ENCODE measurements at regions not wholly inside any gene's neighbourhood (a gene's known extent, or its start where the extent isn't known, plus 50 kb on each side); places are given as distances from the start of the nearest gene placed in this dataset.

DNA sequence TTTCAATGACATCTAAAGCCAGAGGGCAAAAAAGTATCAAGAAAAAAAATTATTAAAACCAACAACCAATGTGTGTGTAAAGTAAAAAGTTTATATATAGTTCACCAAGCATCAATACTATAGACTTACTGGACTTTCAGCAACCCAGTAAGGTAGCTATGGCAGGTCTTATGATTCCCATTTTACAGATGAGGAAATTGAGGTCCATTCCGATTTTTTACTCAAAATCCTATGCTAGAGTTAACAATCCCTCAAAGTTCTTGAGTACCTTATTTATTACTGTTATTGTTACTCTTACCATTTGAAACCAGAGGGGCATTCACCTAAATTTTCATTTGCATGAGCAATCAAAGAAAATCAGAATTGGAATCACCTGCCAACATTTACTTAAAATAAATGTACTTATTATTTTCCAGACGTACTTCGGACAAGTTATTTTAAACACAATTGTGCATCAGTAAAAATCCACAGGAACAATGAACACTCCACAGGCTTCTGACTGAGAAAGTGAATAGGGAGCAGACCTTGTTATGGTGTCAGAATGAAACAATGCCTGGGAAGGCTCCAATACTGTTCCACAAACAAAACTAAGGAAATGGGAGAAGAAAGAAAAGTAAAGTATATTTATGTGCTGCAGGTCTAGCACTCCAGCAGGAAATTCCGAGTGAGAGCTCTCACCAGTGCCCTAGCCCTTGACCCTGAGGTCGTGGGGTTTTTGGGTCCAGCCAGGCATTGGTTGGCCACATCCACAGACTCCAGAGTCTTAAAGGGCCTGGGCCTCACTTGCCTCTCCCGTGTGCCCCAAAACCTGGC is 229.9 kb downstream of the PIK3R1 start:
- Histone ChIP-seq H3K36me3 (replicated peaks) (no peaks in the 10 kb centered on the region), H3K27me3 (replicated peaks) (no peaks in the 10 kb centered on the region), H3K27ac (no peak overlapping the region), H3K4me3 (ENCODE audit: low read depth, low read length) (no peak overlapping the region)
- no peak for DNase-seq
- TF ChIP-seq, protein P1, sequence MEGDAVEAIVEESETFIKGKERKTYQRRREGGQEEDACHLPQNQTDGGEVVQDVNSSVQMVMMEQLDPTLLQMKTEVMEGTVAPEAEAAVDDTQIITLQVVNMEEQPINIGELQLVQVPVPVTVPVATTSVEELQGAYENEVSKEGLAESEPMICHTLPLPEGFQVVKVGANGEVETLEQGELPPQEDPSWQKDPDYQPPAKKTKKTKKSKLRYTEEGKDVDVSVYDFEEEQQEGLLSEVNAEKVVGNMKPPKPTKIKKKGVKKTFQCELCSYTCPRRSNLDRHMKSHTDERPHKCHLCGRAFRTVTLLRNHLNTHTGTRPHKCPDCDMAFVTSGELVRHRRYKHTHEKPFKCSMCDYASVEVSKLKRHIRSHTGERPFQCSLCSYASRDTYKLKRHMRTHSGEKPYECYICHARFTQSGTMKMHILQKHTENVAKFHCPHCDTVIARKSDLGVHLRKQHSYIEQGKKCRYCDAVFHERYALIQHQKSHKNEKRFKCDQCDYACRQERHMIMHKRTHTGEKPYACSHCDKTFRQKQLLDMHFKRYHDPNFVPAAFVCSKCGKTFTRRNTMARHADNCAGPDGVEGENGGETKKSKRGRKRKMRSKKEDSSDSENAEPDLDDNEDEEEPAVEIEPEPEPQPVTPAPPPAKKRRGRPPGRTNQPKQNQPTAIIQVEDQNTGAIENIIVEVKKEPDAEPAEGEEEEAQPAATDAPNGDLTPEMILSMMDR (IDR thresholded peaks at IDR 0.05; ENCODE audit: low read depth, low read length, missing control alignments), result no peak
- in situ Hi-C loops (cut with HindIII; ENCODE audit: low pct_ligation_motif_present, low sequenced_read_pairs), result no loop called here

DNA sequence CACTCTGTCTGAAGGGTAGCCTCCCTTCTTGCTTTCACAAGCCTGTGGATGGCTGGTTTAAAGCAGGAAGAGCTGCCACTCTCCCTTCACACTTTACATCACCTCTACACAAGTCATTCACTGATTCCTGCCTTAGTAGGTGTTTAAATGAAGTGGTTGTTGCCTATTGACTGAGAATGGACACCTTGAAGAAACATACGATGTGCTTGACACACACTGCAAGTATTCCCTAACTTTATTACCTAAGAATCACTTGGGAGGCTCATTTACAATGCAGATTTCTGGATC is 230.5 kb downstream of the PIK3R1 start:
- no peak for DNase-seq
- Histone ChIP-seq H3K36me3 (replicated peaks) (no peaks in the 10 kb centered on the region), H3K27ac (no peak overlapping the region), H3K4me3 (ENCODE audit: low read depth, low read length) (no peak overlapping the region), H3K27me3 (replicated peaks) (no peaks in the 10 kb centered on the region)
- in situ Hi-C loops (cut with HindIII; ENCODE audit: low pct_ligation_motif_present, low sequenced_read_pairs), result no loop called here
- TF ChIP-seq, protein P1 (IDR thresholded peaks at IDR 0.05; ENCODE audit: low read depth, low read length, missing control alignments), result no peak

DNA sequence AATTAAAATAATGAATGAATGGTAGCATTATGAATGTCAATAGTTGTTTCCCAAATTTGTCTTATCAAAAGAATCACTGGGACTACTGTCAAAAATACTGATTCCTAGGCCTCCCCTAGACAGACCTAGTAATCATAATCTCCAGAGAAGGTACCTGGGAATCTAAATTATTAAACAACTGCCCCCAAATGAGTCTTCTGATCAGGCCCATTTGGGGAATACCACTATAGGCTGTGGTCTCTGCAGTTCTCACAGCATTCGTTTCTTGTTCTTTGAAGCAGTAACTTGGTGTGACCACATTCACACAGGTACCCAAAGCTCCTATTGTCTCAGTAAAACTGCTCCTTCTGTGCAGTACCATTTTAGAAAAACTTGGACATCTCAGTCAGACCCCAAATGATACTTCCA is 230.9 kb downstream of the PIK3R1 start:
- TF ChIP-seq, protein P1 (IDR thresholded peaks at IDR 0.05; ENCODE audit: low read depth, low read length, missing control alignments), result no peak

DNA sequence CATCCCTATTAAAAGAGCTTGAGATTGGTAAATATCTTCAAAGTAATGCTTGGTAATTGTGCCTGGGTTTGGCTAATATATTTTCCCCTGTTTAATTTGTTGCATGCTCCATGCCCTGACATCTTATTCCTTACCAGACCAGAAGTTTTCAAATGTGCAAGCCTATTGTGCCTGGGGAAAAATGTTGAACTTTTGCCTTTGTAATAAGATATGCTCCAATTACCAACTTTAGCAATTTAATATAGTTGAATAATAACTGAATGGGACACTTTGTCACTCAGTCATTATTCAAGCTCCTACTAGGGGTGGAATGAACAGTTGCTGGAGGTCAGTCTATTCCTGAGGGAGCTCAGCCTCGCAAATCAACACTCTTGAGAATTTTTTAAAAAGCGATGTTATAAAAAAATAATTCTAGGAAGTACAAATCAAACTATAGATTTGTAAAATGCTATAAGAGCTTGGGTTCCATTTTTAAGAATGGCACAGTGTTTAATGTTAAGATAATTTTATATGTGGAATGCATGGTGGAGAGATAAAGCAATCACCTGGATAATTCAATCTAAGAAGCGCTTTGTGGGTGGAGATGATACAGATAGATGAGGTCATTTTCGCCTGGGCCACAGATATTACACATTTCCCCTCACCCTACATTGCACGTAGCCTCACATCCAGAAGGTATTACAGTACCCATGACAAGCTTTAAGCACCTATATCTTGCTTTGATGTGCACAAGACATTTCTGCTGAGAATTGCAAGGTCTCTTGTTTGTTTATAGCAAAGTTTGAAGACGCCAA is 231.8 kb downstream of the PIK3R1 start:
- Histone ChIP-seq H3K27ac (no peak overlapping the region), H3K27me3 (replicated peaks) (no peaks in the 10 kb centered on the region), H3K4me3 (ENCODE audit: low read depth, low read length) (no peak overlapping the region), H3K36me3 (replicated peaks) (no peaks in the 10 kb centered on the region)
- TF ChIP-seq, protein P1 (IDR thresholded peaks at IDR 0.05; ENCODE audit: low read depth, low read length, missing control alignments), result no peak
- in situ Hi-C loops (cut with HindIII; ENCODE audit: low pct_ligation_motif_present, low sequenced_read_pairs), result no loop called here
- no peak for DNase-seq

More for the DNA sequence above, 230.9 kb downstream of the PIK3R1 start:
- no peak for DNase-seq
- Histone ChIP-seq H3K36me3 (replicated peaks) (no peaks in the 10 kb centered on the region), H3K4me3 (ENCODE audit: low read depth, low read length) (no peak overlapping the region), H3K27me3 (replicated peaks) (no peaks in the 10 kb centered on the region), H3K27ac (no peak overlapping the region)
- in situ Hi-C loops (cut with HindIII; ENCODE audit: low pct_ligation_motif_present, low sequenced_read_pairs), result no loop called here

DNA sequence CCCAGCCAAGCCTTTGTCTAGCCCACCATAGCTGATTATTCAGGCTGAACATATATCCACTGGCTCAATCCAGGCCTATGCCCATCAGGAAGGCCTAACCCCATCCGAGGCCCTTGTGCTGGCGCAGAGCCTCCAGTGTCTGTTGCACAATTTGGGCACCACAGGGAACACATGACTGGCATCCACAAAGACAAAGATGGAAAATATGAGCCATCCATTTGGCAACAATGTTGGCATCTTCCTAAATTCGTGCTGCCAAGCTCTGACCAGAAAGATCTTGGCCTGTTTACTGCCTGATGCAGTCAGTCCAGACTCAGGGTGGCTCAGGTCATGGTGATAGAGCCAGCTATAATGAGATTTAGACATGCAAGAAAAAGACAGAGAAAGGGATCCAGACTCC is 233.8 kb downstream of the PIK3R1 start:
- no peaks in the 10 kb centered on the region for H3K27me3 ChIP-seq (replicated peaks)
- no peak for DNase-seq
- no peak overlapping the region for H3K27ac ChIP-seq
- in situ Hi-C loops (cut with HindIII; ENCODE audit: low pct_ligation_motif_present, low sequenced_read_pairs), result no loop called here
- TF ChIP-seq, protein P1 (IDR thresholded peaks at IDR 0.05; ENCODE audit: low read depth, low read length, missing control alignments), result no peak
- H3K4me3 ChIP-seq (ENCODE audit: low read depth, low read length), result no peak overlapping the region
- no peaks in the 10 kb centered on the region for H3K36me3 ChIP-seq (replicated peaks)
